NCI-H226 (cell line): ENCODE measurements at regions not wholly inside any gene's neighbourhood (a gene's known extent, or its start where the extent isn't known, plus 50 kb on each side); places are given as distances from the start of the nearest gene placed in this dataset.

Experiments used
- DNase-seq: peaks from one replicate; pipeline ENCODE4 v3.0.0-alpha.2; 2015

DNA sequence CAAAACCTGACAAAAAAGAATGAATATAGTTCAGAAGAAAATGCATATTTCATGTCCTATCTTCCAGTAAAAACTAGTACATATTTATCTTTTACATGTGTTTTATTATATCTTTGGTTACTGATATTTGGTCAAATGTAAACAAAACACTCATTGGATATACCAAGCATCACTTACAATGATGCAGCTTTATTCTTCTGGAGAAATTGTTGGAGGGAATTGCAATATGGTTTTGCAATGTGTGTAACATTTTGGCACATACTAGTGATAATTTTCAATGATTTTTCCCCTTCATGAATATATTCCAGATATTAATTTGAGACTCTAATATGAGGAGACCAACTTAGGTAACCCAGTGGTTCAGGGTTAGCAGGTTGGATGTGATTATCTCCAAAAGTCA is 146.1 kb downstream of the ZC3H11B start:
- no peak for DNase-seq

DNA sequence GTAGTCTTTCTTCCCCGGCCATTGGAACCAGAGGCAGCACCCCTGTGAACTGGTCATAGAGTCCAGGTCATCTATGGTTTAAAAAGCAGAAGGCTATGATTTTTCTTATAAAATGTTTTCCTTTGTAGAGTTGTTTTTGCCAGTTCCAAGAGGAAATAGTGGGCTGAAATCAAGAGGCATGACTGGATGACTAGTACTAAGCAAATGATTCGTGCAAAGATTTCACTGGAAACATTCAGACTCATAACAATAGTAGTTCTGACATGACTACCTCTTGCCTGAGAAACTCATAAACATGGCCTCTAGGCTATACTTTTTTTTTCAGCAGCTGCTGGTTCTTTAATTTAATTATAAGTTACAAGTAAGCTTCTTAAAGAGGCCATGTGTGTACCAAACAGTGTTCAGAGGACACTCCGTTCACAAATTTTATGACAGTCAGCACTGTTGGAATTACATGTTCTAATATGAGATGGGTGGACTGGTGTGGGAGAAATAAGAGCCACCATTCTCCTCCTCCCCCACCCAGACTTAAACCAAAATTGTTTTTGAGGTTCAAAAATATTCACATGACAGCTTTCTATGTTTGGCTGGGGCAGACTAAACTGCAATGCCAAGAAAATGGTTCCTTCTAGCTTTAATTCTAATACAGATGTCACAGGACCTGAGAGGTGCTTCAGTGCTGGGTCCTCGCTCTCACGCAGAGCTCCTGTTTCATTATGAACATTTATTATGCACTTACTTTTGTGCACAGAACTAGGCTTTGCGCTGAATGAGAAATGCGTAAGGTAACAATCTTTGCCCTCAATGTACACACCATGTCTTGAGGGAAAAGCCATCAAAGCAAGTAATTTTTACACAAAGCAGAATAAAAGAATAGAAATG is 147.5 kb downstream of the ZC3H11B start:
- DNase-seq: no peak

DNA sequence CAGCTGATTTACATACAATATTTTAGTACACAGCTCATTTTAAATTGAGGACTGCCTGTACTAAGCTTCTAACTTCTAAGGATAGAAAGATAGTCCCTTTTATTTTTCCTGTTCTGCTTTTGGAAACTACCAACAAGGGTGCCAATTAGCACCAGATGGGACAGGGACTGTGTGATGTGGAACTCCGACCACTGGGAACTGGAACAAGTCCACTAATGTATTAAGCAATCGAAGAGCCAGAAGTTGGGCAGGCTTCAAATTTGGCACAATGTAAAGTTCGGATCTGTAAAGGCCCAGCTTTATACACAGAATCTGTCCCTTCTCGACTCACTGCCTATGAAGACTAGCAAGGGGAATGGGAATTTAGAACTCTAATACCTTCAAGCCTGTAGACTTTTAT is 149.3 kb downstream of the ZC3H11B start:
- no peak for DNase-seq

DNA sequence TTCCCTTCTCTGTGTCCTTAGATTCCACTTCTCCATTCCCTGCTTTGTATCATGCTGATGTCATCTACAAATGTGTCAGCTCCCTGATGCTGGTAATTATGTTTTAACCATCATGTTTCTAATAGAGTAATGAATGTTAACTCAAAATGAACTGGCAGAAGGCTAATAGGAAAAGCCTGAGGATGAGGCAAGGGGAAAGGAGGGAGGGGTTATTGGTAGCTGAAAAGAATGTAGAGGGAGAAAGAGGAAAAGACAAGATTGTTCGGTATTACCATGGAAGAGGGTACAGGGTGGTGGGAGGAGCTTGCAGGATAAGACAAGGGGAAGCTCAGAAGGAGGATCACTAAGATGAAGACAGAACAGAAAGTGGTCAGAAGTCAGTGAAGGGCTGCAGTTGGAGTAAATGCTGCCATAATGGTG is 150.9 kb downstream of the ZC3H11B start:
- no peak for DNase-seq

DNA sequence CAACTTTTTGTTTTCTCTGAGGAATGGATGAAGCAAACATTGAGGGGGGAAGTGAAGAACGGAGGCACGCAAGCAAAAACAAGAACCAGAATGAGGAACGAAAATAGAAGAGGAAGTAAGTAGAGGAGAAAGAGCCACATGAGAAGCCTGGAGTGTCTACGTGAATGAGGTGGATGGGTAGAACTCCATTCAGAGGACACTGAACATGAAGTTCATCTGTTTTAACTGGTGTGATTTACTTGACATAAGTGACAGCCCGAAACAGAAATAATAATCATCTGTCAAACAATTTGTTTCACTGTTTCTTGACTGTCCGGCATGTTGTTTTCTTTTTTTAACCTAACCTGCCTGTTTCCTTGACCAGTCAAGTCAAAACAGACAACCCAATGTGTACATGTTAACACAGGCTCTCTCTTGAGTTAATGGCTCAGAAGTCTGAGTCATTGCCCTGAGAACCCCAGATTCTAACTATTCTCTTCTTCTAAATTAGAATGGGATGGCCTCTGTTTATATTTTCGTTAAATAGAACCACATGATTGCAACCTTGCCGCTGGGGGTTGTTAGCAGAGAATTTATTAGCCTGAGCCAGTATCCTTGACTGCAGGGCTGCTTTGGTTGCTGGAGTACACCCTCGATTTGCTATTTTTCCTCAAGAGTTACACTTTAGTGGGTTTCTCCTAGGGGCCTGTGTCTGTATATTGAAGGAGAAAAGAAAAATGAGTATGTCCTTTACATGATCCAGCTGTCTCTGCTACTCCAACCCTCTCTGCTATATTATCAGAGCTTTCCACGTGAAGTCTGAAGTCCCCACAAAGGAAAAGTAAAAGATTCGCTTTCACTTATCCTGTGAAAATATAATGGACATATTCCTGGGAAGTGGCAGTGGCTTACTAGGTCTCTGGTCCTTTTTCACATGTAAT is 151.7 kb downstream of the ZC3H11B start:
- no peak for DNase-seq

DNA sequence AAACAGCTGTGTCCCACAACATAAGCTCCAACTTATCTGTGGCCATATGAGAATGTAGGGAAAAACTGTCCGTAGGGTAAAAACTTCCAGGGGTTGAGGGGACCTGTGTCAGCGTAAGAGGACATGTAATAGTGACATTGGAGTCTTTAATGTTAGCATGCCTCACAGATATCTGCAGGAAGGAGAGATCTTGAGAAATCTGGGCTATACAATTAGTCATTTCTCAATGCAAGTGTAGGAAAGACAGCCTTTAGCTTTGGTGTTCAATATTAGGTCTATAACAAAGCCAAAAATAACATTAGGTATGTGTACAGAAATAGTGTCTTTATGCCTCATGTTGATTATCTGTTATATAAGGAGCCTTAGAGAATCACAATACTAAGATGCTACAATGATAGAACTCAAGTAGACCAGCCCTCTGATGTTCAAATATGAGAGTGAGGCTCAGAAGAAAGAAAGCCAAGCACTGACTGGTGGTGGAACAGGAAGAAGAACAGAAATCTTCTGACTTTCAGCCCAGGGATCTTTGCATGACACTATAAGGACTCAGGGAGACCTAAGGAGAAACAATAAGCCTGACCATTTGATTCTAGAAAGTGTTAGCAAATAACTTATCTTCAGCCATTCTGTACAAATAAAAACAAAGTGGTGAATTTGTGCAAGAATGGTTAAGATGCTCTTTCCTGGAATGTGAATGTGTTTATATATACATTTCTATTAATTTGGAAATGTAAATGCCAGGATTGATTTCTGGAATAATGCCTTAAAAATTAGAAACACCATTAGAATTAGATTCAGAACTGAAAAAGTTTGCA is 152.6 kb downstream of the ZC3H11B start:
- no peak for DNase-seq

DNA sequence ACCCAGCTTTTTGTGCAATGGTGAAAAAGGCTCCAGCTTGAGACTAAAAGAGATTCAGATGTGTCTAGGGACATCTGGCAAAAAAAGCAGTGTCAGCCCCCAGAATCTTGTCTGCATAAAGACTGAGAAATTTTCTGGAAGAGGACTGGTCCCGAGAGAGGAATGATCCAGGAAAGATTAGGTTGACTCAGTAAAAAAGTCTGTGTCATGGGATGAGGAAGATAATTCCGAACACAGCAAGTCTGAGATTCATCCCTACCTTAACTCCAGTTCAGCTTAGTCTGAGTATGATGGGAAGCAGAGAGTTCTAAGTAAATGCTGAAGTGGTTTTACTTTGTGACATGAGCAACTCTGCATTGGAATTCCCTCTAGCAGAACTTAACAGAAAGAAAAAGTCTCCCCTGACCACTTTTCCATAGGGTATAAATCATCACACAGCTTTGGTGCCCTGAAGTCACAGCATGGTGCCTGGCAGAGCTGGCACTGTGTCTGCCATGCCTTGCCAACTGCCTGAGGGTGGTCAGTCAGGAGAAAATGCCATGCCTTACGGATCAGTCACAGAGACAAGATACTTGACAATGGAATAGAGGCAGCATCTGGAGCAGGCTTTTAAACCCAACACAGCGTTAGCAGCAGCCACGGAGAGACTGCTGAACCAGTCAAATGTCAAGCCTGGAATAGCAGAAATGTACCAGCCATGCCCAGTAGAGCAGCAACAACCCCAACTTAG is 153.4 kb downstream of the ZC3H11B start:
- DNase-seq: no peak

DNA sequence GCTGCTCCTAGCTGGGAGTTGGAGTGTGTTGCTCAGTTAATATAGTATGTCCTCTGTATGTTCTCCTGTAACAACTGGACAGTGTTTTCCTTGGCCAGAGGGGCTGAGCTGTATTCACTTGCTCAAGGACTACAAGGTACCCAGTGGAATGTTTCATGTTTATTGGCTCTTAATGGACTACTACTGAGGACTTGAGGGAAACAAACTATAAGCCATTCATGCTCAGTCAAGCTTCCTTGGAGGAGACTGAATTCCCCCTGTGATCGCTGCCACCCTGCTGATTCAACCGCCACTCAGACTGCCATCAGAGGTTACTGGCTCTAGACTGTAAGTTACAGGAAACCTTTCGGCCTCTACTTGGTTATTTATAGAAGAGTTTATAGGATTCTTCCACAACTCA is 166.6 kb downstream of the ZC3H11B start:
- no peak for DNase-seq

DNA sequence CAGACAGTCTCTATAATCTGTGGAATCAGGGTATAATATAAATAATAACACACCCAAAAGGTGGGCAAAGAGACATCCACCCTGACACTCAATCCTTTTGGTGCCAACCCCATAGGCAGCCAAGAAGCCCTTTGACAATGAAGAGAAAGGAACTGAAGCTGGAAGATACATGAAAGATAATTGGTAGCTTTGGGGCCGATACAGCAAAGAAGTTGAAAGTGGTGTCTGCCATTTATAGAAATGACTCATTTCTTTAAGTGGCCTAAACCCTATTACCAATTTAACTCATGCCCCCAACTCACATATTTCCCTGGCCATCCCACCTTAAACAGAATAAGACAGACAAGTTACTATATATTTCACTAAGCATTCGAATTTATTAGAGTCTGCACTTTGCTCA is 167.0 kb downstream of the ZC3H11B start:
- no peak for DNase-seq

DNA sequence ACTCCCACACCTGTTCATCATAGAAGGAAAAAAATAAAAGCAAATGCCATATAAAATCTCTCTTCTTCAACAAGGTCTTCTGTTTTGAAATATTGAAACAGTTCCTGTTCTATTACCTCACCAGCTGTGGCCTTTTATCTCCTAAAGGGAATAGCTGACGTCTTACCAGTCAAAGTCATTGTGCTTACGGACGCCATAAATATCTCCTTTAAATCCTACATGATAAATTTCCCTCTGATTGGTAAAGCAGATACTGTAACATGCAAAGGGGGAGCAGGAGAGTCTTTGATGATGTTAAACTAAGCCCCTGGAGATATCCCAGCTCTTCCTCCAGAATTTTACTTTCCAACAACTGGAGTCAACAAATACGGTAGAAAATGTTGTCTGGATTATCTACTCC is 168.4 kb downstream of the ZC3H11B start:
- DNase-seq: peak; percentile 5

DNA sequence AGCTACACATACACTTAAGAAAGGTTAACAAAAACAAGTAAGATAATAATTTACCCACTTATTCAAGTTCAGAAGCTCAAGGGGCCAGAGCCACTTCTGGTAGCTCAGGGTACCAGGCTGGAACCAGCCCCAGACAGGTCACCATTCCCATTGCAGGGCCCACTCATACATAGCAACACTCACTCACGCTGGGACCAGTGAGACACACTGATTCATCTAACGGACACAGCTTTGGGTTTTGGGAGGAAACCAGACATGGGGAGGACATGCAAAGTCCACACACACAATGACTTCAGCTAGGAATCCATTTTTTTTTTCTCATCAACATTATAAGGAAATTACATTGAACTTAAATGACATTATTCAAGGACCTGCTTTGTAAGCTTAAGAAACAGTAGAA is 169.1 kb downstream of the ZC3H11B start:
- no peak for DNase-seq

DNA sequence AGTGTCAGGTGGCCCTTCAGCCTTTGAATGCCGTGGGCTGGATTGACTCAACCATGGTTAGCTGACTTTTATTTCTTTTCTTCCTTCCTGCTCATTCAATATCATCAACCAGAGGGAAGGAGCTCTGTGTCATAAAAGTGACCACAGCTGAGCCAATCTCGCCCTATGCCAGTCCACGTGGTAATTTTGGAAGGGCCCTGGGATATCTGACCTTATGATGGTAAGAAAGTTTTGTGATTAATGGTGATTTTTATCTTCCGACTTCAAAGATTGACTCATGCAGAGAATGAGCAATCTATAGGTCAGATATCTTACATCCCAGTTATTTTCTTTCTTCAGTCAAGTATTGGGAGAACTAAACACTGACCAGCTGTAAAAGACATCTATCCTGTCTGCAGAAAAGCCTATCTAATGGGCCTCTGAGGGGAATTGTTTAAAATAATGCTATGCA is 170.3 kb downstream of the ZC3H11B start:
- peak; percentile 44 for DNase-seq

DNA sequence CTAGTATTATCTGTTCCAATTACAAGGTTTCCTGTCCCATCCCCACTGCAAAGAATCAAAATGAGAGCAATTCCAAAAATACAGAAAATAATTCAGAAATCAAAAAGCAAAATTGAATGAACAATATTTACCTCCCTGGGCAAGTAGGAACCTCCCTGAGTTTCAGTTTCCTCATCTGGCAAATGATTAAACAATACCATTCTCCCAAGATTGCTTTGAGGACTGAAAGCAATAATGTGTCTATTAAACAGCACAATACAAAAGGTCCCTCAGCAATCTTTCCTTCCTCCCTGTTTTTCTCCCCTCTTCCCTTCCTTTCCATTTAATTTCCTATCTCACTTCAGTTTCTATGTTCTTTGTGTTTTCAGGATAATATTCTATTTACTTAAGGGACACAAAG is 171.0 kb downstream of the ZC3H11B start:
- DNase-seq: no peak

DNA sequence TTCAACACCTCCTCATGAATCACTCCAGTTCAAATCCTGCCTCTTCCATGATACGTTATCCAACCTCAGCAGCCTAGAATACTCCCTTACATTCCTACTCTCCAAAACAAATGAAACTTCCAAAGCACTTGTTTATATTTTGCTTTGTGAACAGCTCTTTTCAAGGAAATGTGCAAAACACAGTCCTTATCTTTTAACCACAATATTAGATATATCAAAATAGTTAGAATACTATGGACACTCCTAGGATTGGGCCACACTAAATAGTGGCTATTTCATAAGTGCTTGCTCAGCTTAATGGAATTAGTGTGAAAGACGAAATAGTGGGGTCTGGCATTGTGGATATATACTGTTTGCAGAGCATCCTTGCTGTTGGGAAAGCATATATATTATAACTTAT is 173.5 kb downstream of the ZC3H11B start:
- peak; percentile 86 for DNase-seq

DNA sequence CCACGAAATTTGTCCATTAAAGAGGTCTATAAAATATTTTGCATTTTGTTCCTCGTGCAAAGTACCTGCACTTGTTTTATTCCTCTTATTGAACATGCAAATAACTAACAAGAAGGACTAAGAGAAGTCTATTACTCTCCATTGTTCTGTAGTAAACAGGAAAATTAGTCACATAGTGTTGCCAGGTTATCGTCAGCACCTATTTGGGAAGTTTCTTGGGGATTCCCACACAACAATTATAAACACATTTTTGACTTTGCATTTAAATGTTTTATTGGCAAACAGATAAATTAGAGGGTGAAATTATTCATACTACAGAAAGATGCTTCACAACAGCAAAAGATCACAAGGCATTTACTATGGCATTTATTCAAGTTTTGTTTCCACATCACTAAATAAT is 174.5 kb downstream of the ZC3H11B start:
- no peak for DNase-seq

DNA sequence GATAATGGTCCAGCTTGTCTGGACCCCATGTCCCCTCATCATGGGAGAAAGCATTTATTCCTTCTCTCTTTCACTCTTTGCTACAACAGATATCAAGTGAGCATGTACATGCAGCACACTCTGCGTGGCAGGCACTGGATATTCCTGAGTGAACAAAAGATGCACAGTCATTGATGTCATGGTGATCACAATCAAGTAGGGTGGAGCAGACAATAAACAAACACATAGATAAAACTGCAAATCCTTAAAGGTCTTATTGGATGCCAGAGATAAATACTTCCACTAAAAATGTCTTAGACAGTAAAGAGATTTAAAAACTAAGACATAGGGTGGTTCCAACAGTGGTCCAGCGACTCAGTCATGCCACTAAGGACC is 178.0 kb downstream of the ZC3H11B start:
- no peak for DNase-seq

DNA sequence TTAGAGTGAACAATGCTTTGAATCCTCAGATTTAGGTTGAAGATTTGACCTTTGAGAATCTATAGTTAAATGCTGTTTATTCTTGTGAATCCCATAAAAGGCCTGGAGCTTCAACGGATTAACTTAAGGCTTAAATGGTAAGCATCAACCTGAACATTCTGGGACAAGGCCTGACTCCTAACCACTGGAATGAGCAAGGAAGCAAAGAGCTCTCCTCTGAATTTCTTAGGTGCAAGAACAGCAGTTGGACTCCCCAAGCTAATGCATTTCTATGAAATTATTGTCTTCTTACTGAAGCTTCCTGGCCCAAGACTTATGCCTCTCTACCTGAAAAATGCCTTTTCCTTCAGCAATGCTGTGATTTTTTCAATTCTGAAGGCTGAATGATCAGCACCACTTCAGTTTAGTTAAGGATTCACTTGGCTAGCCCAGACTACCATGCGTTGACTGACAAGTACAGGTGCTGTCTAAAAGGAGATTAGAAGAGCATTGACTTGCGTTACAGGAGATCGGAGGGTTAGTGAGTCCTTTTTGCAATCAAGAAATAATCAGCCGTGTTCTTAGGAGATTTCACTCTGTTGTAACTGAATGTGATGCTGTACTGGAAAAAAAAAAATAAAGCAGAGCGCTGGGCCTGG is 178.5 kb downstream of the ZC3H11B start:
- DNase-seq: no peak

DNA sequence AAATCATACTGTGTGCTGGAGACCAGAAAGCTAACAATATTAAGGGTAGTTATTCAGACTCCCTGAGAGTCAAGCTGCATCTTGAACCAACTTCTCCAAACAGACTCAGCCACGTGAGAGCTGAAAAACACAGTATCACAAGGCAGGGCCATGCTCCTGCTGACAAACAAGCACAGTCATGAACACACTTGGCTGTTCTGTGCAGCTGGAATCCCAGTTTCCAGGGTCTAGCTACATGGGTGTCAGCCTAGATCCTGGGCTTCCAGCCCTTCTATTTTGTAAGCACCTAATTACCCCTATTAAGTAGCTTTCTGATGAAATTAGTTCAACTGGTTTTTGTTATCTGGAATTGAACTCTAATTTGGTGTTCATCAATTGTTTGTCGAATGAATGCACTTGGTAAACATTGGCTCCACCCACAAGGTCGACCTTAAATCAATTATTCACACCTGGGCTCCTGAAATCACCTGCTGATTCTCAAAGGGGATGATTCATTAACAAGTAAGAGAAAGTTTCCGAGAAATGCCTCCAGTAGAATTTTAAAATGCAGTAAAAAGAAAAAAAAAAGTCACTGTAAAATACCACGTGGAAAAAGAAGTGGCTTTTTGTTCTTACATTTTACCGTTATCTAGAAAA is 179.3 kb downstream of the ZC3H11B start:
- DNase-seq: no peak

DNA sequence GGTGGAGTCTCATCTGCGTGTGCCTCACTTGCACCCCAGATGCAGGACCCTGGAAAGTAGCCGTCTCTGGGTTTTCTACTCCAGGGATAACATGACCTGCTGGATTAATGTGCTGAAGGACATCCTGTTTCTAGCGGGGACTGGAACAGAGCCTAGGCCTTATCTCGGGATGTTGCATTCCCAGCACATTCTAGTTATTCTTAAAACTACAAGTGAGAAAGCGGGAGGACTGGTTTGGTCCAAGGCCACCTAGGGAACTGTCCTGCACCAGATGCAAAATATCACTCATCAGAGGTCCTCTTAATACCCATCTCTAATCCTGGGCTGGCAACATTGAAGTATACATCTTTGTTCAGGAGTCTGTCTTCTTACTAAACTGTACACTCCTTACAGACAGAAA is 179.9 kb downstream of the ZC3H11B start:
- DNase-seq: no peak

DNA sequence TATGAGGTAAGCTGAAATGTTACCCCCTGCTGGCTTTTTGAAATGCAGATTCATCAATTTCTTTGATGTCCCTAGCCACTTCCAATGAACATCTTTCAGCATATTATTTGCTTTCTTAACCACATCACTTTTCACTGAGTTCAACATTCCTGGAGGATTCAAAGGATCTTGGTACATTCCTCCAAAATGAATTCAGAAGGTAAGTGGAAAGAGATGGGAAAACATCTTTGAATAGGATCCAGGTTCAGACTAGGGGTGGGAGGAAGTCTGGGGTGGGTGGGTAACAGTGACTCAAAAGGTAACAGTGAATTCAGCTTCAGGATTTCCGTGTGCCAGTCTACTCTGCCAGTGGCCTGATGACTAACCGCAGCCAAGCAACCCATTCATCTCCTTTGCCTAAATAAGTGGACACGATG is 180.7 kb downstream of the ZC3H11B start:
- DNase-seq: peak; percentile 1

DNA sequence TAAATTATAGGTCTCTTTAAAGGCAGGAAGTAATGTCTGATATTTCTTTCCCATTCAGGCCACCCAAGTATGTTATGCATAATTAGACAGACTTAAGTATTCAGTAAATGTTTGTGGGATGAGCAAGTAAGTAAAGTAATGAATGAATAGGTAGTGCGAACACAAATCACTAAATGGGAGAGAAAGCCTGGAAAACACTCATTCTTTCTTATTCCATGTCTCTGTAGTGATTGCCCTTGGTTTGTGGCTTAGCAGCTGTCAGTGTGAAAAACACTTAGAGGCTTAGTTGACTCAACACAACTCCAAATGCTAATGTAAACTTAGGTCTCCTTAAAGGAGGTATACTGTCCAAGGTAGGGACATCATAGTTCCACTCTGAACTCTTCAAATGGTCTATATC is 182.5 kb downstream of the ZC3H11B start:
- no peak for DNase-seq
